ENCODE measurements at regions not wholly inside any gene's neighbourhood (a gene's known extent, or its start where the extent isn't known, plus 50 kb on each side); places are given as distances from the start of the nearest gene placed in this dataset.

DNA sequence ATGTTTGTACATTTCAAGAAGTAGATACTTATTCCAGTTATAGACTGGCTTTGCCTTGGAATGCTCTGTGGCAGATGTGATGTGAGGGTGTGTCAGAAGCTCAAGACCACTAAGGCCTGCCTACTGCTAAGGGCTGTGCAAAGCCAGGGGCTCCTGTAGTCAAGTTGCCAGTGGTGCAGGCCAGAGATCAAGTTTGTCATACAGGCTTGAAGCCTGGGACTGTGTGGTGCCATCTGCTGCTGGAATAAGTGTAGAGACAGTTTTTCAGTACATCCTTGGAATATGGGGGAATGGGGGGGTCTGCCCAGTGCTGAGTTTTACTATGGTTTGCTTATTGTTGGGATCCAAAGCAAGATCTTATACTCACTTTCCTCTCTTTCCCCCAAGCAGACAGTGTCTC, 649.9 kb upstream of the FOXG1 start:
- H3K9me3 ChIP-seq (ENCODE audit: control insufficient read depth, insufficient read depth, low read depth, low read length), result no peaks in the 10 kb centered on the region
- H3K27ac ChIP-seq (ENCODE audit: extremely low read depth, low read depth, low read length), result no peak overlapping the region
- no peaks in the 10 kb centered on the region for H3K36me3 ChIP-seq (ENCODE audit: control insufficient read depth in 2 of 2, insufficient read depth in 1 of 2, low read length in 2 of 2)
- CTCF ChIA-PET, result no interaction called here
- H3K4me1 ChIP-seq (ENCODE audit: control insufficient read depth, insufficient read depth, low read length), result no peaks in the 10 kb centered on the region
- no peak for TF ChIP-seq ZNF664 (tag by site-specific recombination; IDR thresholded peaks at IDR 0.05)
- no peak overlapping the region for H3K4me3 ChIP-seq (ENCODE audit: low read depth, low read length)
- POLR2A ChIA-PET, result no interaction called here

DNA sequence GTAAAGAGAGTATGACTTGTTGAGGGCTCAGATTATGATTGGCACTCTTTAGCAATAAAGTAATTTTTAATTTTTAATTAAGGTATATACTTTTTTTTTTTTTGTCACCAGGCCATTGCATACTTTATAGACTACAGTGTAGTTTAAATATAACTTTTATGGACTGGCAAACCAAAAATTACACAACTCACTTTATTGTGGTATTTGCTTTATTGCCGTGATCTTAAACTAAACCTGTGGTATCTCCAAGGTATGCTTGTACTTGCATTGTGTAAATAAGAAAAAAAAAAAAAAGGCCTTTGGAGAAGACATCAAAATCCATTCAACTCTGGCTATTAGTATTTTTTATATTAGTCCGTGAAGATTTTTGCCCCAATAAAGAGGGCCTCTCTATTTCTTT, 646.7 kb upstream of the FOXG1 start:
- Histone ChIP-seq H3K4me3 (ENCODE audit: low read depth, low read length) (no peak overlapping the region), H3K4me1 (ENCODE audit: control insufficient read depth, insufficient read depth, low read length) (no peaks in the 10 kb centered on the region), H3K36me3 (ENCODE audit: control insufficient read depth in 2 of 2, insufficient read depth in 1 of 2, low read length in 2 of 2) (no peaks in the 10 kb centered on the region), H3K27ac (ENCODE audit: extremely low read depth, low read depth, low read length) (no peak overlapping the region), H3K9me3 (ENCODE audit: control insufficient read depth, insufficient read depth, low read depth, low read length) (no peaks in the 10 kb centered on the region)
- CTCF ChIA-PET, result no interaction called here
- TF ChIP-seq ZNF707 (tag by site-specific recombination; IDR thresholded peaks at IDR 0.05) (no peak), WT1 (tag by site-specific recombination; IDR thresholded peaks at IDR 0.05) (no peak), ZNF544 (tag by site-specific recombination; IDR thresholded peaks at IDR 0.05) (no peak)
- POLR2A ChIA-PET, result no interaction called here

DNA sequence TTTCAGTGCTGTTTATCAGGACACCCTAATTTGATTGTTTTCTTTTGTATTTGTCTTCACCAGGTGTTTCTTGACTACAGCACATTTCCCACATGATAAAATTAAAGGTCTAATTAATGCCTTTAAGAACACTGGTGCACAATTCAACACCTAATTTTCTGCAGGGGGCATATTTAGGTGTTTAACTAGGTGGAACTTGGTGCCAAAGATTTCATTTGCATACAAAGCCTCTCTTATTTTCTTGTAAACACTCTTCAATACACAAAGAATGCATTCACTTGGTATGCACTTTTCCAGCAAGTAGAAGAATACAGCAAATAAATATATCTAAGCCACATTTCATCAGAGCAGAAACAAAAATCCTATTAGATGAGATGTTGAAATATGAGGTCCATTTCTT, 646.2 kb upstream of the FOXG1 start:
- CTCF ChIA-PET, result no interaction called here
- no peak overlapping the region for H3K4me3 ChIP-seq (ENCODE audit: low read depth, low read length)
- POLR2A ChIA-PET, result no interaction called here
- TF ChIP-seq, protein P1, sequence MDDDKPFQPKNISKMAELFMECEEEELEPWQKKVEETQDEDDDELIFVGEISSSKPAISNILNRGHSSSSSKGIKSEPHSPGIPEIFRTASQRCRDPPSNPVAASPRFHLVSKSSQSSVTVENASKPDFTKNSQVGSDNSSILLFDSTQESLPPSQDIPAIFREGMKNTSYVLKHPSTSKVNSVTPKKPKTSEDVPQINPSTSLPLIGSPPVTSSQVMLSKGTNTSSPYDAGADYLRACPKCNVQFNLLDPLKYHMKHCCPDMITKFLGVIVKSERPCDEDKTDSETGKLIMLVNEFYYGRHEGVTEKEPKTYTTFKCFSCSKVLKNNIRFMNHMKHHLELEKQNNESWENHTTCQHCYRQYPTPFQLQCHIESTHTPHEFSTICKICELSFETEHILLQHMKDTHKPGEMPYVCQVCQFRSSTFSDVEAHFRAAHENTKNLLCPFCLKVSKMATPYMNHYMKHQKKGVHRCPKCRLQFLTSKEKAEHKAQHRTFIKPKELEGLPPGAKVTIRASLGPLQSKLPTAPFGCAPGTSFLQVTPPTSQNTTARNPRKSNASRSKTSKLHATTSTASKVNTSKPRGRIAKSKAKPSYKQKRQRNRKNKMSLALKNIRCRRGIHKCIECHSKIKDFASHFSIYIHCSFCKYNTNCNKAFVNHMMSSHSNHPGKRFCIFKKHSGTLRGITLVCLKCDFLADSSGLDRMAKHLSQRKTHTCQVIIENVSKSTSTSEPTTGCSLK (tag by site-specific recombination; IDR thresholded peaks at IDR 0.05), result no peak
- TF ChIP-seq ZNF133 (tag by site-specific recombination; IDR thresholded peaks at IDR 0.05) (no peak), OVOL3 (tag by site-specific recombination; IDR thresholded peaks at IDR 0.05) (no peak), ZNF785 (tag by site-specific recombination; IDR thresholded peaks at IDR 0.05) (no peak), ZNF214 (tag by site-specific recombination; IDR thresholded peaks at IDR 0.05; ENCODE audit: borderline replicate concordance) (no peak), ZSCAN16 (tag by site-specific recombination; IDR thresholded peaks at IDR 0.05) (no peak), ZNF544 (tag by site-specific recombination; IDR thresholded peaks at IDR 0.05) (no peak), ZNF629 (tag by site-specific recombination; IDR thresholded peaks at IDR 0.05) (no peak), ZNF211 (tag by site-specific recombination; IDR thresholded peaks at IDR 0.05; ENCODE audit: low read depth) (no peak), ZFP41 (tag by site-specific recombination; IDR thresholded peaks at IDR 0.05; ENCODE audit: borderline replicate concordance) (no peak), SCRT2 (tag by site-specific recombination; IDR thresholded peaks at IDR 0.05) (no peak), MZF1 (tag by site-specific recombination; IDR thresholded peaks at IDR 0.05; ENCODE audit: borderline replicate concordance) (no peak)
- TF ChIP-seq, protein P2, sequence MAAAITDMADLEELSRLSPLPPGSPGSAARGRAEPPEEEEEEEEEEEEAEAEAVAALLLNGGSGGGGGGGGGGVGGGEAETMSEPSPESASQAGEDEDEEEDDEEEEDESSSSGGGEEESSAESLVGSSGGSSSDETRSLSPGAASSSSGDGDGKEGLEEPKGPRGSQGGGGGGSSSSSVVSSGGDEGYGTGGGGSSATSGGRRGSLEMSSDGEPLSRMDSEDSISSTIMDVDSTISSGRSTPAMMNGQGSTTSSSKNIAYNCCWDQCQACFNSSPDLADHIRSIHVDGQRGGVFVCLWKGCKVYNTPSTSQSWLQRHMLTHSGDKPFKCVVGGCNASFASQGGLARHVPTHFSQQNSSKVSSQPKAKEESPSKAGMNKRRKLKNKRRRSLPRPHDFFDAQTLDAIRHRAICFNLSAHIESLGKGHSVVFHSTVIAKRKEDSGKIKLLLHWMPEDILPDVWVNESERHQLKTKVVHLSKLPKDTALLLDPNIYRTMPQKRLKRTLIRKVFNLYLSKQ (tag by site-specific recombination; IDR thresholded peaks at IDR 0.05; ENCODE audit: borderline replicate concordance), result no peak
- H3K4me1 ChIP-seq (ENCODE audit: control insufficient read depth, insufficient read depth, low read length), result no peaks in the 10 kb centered on the region
- H3K27ac ChIP-seq (ENCODE audit: extremely low read depth, low read depth, low read length), result no peak overlapping the region
- H3K9me3 ChIP-seq (ENCODE audit: control insufficient read depth, insufficient read depth, low read depth, low read length), result no peaks in the 10 kb centered on the region
- no peaks in the 10 kb centered on the region for H3K36me3 ChIP-seq (ENCODE audit: control insufficient read depth in 2 of 2, insufficient read depth in 1 of 2, low read length in 2 of 2)

Measured in HEK293 (cell line).